Body of pancreas (tissue), 4 donors: ENCODE measurements at regions not wholly inside any gene's neighbourhood (a gene's known extent, or its start where the extent isn't known, plus 50 kb on each side); places are given as distances from the start of the nearest gene placed in this dataset.

Experiments used
- CTCF ChIP-seq, 7 experiments: fragments of 450-650 bp in 4 of 7; fragments of 200-600 bp in 3 of 7; sonication (generic) in 3 of 7; IDR thresholded peaks; one replicate each; pipeline ENCODE4 v1.5.1; 2016 to 2019; ENCODE audit warnings: antibody characterized with exemption in 7 of 7
- POLR2A ChIP-seq, 3 donors: fragments of 450-650 bp; IDR thresholded peaks; one replicate each; pipeline ENCODE4 v1.6.1; 2016; ENCODE audit warnings: antibody characterized with exemption in 3 of 3, mild to moderate bottlenecking in 2 of 3

GRCh38 chr7:86504229-86504628, 139.5 kb upstream of the GRM3 start:
- TF ChIP-seq CTCF (IDR thresholded peaks at IDR 0.05) = no peak
- TF ChIP-seq POLR2A (IDR thresholded peaks at IDR 0.05) = no peak
